WTC11 (cell line): ENCODE measurements at regions not wholly inside any gene's neighbourhood (a gene's known extent, or its start where the extent isn't known, plus 50 kb on each side); places are given as distances from the start of the nearest gene placed in this dataset.

ENCODE experiments used
- ATAC-seq: fragments of 200-7000 bp; cut with Tn5 transposase; 2 replicates; pipeline ENCODE4 v1.10.0; 2021; ENCODE audit warnings: mild to moderate bottlenecking, moderate library complexity
- CTCF ChIA-PET: fragments of 300-600 bp; sonication (Branson Sonifier 250); formaldehyde crosslinking; loops from one replicate; lab custom pipeline; 2021; ENCODE audit warnings: antibody characterized with exemption; lab: Charles Lee
- POLR2A ChIA-PET: fragments of 350-600 bp; sonication (Branson Sonifier 250); formaldehyde crosslinking; loops from one replicate; lab custom pipeline; 2021; ENCODE audit warnings: antibody characterized with exemption; lab: Charles Lee
- DNase-seq: peaks from one replicate; pipeline ENCODE4 v3.0.0; 2021; ENCODE audit warnings: low spot score
- H3K27ac Mint-ChIP-seq: 2 replicates; pipeline ENCODE4 v1.8.0; 2021; ENCODE audit warnings: mixed read lengths
- H3K27me3 Mint-ChIP-seq: 2 replicates; pipeline ENCODE4 v1.8.0; 2021; ENCODE audit warnings: low read depth, mild to moderate bottlenecking, moderate library complexity, mixed read lengths
- H3K36me3 Mint-ChIP-seq: 2 replicates; pipeline ENCODE4 v1.8.0; 2021; ENCODE audit warnings: mixed read lengths
- H3K4me1 Mint-ChIP-seq: 2 replicates; pipeline ENCODE4 v1.8.0; 2022; ENCODE audit warnings: mixed read lengths
- H3K4me3 Mint-ChIP-seq: 2 replicates; pipeline ENCODE4 v1.8.0; 2021; ENCODE audit warnings: mild to moderate bottlenecking, moderate library complexity, mixed read lengths
- H3K9me3 Mint-ChIP-seq: 2 replicates; pipeline ENCODE4 v1.8.0; 2021; ENCODE audit warnings: mixed read lengths
- E2F4 ChIP-seq: sonication (generic); formaldehyde crosslinking; IDR thresholded peaks from 2 replicates; pipeline ENCODE4 v1.8.1; 2022; ENCODE audit warnings: low read depth, mild to moderate bottlenecking, moderate library complexity, missing genetic modification reagents, borderline replicate concordance
- FOXJ3 ChIP-seq: sonication (generic); formaldehyde crosslinking; IDR thresholded peaks from 2 replicates; pipeline ENCODE4 v1.9.0; 2021; ENCODE audit warnings: missing genetic modification reagents, mild to moderate bottlenecking, borderline replicate concordance
- FOXK1 ChIP-seq: sonication (generic); formaldehyde crosslinking; IDR thresholded peaks from 2 replicates; pipeline ENCODE4 v1.8.0; 2022; ENCODE audit warnings: mild to moderate bottlenecking, moderate library complexity, missing genetic modification reagents
- GTF2I ChIP-seq: fragments of 250-450 bp; sonication (Bioruptor Pico); conservative IDR thresholded peaks from 2 replicates; pipeline ENCODE4 v1.4.0; 2021; ENCODE audit warnings: mild to moderate bottlenecking
- NFYB ChIP-seq: sonication (generic); formaldehyde crosslinking; conservative IDR thresholded peaks from 2 replicates; pipeline ENCODE4 v1.8.0; 2022; ENCODE audit warnings: low read depth, missing genetic modification reagents
- OVOL2 ChIP-seq: fragments of 250-450 bp; sonication (Bioruptor Pico); IDR thresholded peaks from 2 replicates; pipeline ENCODE4 v1.9.0; 2021; ENCODE audit warnings: mild to moderate bottlenecking, borderline replicate concordance
- PRDM15 ChIP-seq: sonication (generic); formaldehyde crosslinking; IDR thresholded peaks from 2 replicates; pipeline ENCODE4 v1.8.0; 2022; ENCODE audit warnings: missing genetic modification reagents
- USF2 ChIP-seq: sonication (generic); formaldehyde crosslinking; IDR thresholded peaks from 2 replicates; pipeline ENCODE4 v1.8.1; 2023; ENCODE audit warnings: mild to moderate bottlenecking, missing genetic modification reagents, moderate library complexity
- ZBTB21 ChIP-seq: sonication (generic); formaldehyde crosslinking; IDR thresholded peaks from 2 replicates; pipeline ENCODE4 v1.8.1; 2023; ENCODE audit warnings: mild to moderate bottlenecking, missing genetic modification reagents, borderline replicate concordance
- ZNF121 ChIP-seq: sonication (generic); formaldehyde crosslinking; IDR thresholded peaks from 2 replicates; pipeline ENCODE4 v1.8.0; 2023; ENCODE audit warnings: missing genetic modification reagents
- ZNF396 ChIP-seq: fragments of 250-450 bp; sonication (Bioruptor Pico); IDR thresholded peaks from 2 replicates; pipeline ENCODE4 v1.8.0; 2021; ENCODE audit warnings: mild to moderate bottlenecking, moderate library complexity, borderline replicate concordance

- Mint-ChIP-seq H3K4me1 (peaks cover 19% of the 10 kb centered on the region), H3K27ac (no peak overlapping the region), H3K4me3 (no peak overlapping the region)
Observed at GRCh38 chr22:27499121-27499520, 302.4 kb downstream of the MN1 start.

GRCh38 chr22:27501191-27501936 is 300.2 kb downstream of the MN1 start:
- Mint-ChIP-seq H3K9me3 (peaks cover 9% of the 10 kb centered on the region), H3K27ac (peak overlapping the region; percentile 18; the same call in 1 of the 2 replicates), H3K4me3 (no peak overlapping the region), H3K4me1 (peaks cover 9% of the 10 kb centered on the region), H3K27me3 (no peaks in the 10 kb centered on the region), H3K36me3 (no peaks in the 10 kb centered on the region)
- no peak for TF ChIP-seq ZNF396 (CRISPR knock-in tag)
- no peak for TF ChIP-seq ZBTB21
- CTCF ChIA-PET, result interaction anchor here (0.6 to 2.0 kb wide), 4 partner anchors 54 to 181 kb away, joined by 4 to 5 read pairs (median 4); no protein-coding TSS in a partner anchor
- ATAC-seq, result peak; percentile 68
- POLR2A ChIA-PET, result interaction anchor here (0.6 kb wide), 1 partner anchor 269 kb away, joined by 4 read pairs; no protein-coding TSS in a partner anchor
- no peak for DNase-seq

More at GRCh38 chr22:27499121-27499520, 302.4 kb downstream of the MN1 start:
- no peak for ATAC-seq
- Mint-ChIP-seq H3K27me3 (no peaks in the 10 kb centered on the region; the same call in 1 of the 2 replicates), H3K9me3 (peaks cover 9% of the 10 kb centered on the region), H3K36me3 (no peaks in the 10 kb centered on the region)
- ChIA-PET CTCF (no interaction called here), POLR2A (no interaction called here)
- TF ChIP-seq USF2 (CRISPR knock-in tag) (no peak), ZNF396 (CRISPR knock-in tag) (no peak), OVOL2 (CRISPR knock-in tag) (no peak), GTF2I (CRISPR knock-in tag) (no peak), ZNF121 (CRISPR knock-in tag) (0 out of 2 replicates have a peak, but pooled peaks have one; percentile 3)
- DNase-seq, result no peak

GRCh38 chr22:27502327-27502726 is 299.2 kb downstream of the MN1 start:
- ChIA-PET CTCF (interaction anchor here (2.0 kb wide), 1 partner anchor 93 kb away, joined by 4 read pairs; no protein-coding TSS in a partner anchor), POLR2A (no interaction called here)
- no peak for ATAC-seq
- Mint-ChIP-seq H3K9me3 (peaks cover 9% of the 10 kb centered on the region), H3K36me3 (no peaks in the 10 kb centered on the region), H3K4me3 (no peak overlapping the region), H3K27me3 (no peaks in the 10 kb centered on the region), H3K4me1 (peaks cover 9% of the 10 kb centered on the region), H3K27ac (no peak overlapping the region)
- TF ChIP-seq PRDM15 (CRISPR knock-in tag), result no peak
- 0 out of 2 replicates have a peak, but pooled peaks have one; percentile 39 for TF ChIP-seq GTF2I (CRISPR knock-in tag)
- no peak for DNase-seq

GRCh38 chr22:27504360-27505253 is 296.9 kb downstream of the MN1 start:
- no peak for ATAC-seq
- TF ChIP-seq NFYB, result no peak
- TF ChIP-seq FOXK1 (CRISPR knock-in tag), result no peak
- no peak for TF ChIP-seq FOXJ3 (CRISPR knock-in tag)
- TF ChIP-seq E2F4 (CRISPR knock-in tag), result no peak
- no peak overlapping the region for H3K27ac Mint-ChIP-seq
- peaks cover 9% of the 10 kb centered on the region for H3K4me1 Mint-ChIP-seq
- ChIA-PET CTCF (no interaction called here), POLR2A (no interaction called here)
- DNase-seq, result no peak
- H3K9me3 Mint-ChIP-seq, result peaks cover 9% of the 10 kb centered on the region
- H3K4me3 Mint-ChIP-seq, result no peak overlapping the region
- no peaks in the 10 kb centered on the region for H3K36me3 Mint-ChIP-seq
- no peaks in the 10 kb centered on the region for H3K27me3 Mint-ChIP-seq
